Ovary (tissue), 7 donors: ENCODE measurements at regions not wholly inside any gene's neighbourhood (a gene's known extent, or its start where the extent isn't known, plus 50 kb on each side); places are given as distances from the start of the nearest gene placed in this dataset.

Experiments used
- DNase-seq, 5 donors: peaks; one replicate each; pipeline ENCODE4 v3.0.0-alpha.2; 2019 to 2020
- H3K27ac ChIP-seq, 2 donors: fragments of 200-600 bp; one replicate each; pipeline versions ENCODE4 v1.5.1 to v1.8.0; 2019 to 2022
- H3K27me3 ChIP-seq: fragments of 200-600 bp; one replicate; pipeline ENCODE4 v1.8.0; 2022
- H3K36me3 ChIP-seq: fragments of 200-600 bp; sonication (generic); one replicate; pipeline ENCODE4 v1.5.1; 2019
- H3K4me1 ChIP-seq: one replicate; pipeline ENCODE4 v1.8.1; 2013; ENCODE audit warnings: mild to moderate bottlenecking, moderate library complexity; ENCODE audit not compliant: insufficient read depth
- H3K4me3 ChIP-seq: fragments of 200-600 bp; sonication (generic); one replicate; pipeline ENCODE4 v1.5.1; 2017
- H3K9me3 ChIP-seq, 2 donors: fragments of 200-600 bp in 1 of 2; sonication (generic) in 1 of 2; one replicate each; pipeline versions ENCODE4 v1.5.1 to v1.8.1; 2013 to 2019; ENCODE audit warnings: mild to moderate bottlenecking in 1 of 2, moderate library complexity in 1 of 2
- CTCF ChIP-seq, 3 donors: fragments of 450-650 bp in 2 of 3; fragments of 200-600 bp in 1 of 3; IDR thresholded peaks; one replicate each; pipeline versions ENCODE4 v1.5.1 to v1.8.0; 2016 to 2022; ENCODE audit warnings: antibody characterized with exemption in 3 of 3, mild to moderate bottlenecking in 1 of 3
- EP300 ChIP-seq: sonication (generic); formaldehyde crosslinking; IDR thresholded peaks from one replicate; pipeline ENCODE4 v1.6.1; 2017; ENCODE audit warnings: antibody characterized with exemption
- POLR2A ChIP-seq: fragments of 450-650 bp; IDR thresholded peaks from one replicate; pipeline ENCODE4 v1.6.1; 2017; ENCODE audit warnings: antibody characterized with exemption, mild to moderate bottlenecking, moderate library complexity
- WGBS, 3 donors: extraction: QIAGEN DNeasy Blood & Tissue Kit in 1 of 3; methylation state at CpG; one replicate each; pipeline versions ENCODE4 v1.1.5 to v1.1.7; 2013 to 2017; 5-methylcytosine and 5-hydroxymethylcytosine counted together
- intact Hi-C, 4 donors: fragments of 100-400 bp; cut with DNase I; formaldehyde crosslinking; loops; one replicate each; pipeline versions ENCODE4 v1.11.0 to v1.15.1; 2022 to 2023
- donor health status: DM: no; HTN: no; CAD: no; lungs with moderate emphysema.
- donor health status: DM: no; HTN: no; CAD: no.
- donor health status: Bipolar disorder and iron deficiency.
- donor health status: DM: no; HTN: no; CAD: no.
- donor health status: DM: yes; HTN: yes; CAD: no.

- Histone ChIP-seq H3K27me3 (no peaks in the 10 kb centered on the region), H3K9me3 (no peaks in the 10 kb centered on the region), H3K4me3 (no peak overlapping the region), H3K27ac (no peak overlapping the region), H3K36me3 (no peaks in the 10 kb centered on the region), H3K4me1 (no peaks in the 10 kb centered on the region)
- WGBS, 3 donors: 91 to 94% (median 94%) methylated on average over 1 of the region's 1 CpG
- intact Hi-C loops: no loop called here
- TF ChIP-seq EP300: no peak
- DNase-seq: no peak
Measured at GRCh38 chr3:109572301-109572700, 235.0 kb upstream of the DPPA4 start.

DNA sequence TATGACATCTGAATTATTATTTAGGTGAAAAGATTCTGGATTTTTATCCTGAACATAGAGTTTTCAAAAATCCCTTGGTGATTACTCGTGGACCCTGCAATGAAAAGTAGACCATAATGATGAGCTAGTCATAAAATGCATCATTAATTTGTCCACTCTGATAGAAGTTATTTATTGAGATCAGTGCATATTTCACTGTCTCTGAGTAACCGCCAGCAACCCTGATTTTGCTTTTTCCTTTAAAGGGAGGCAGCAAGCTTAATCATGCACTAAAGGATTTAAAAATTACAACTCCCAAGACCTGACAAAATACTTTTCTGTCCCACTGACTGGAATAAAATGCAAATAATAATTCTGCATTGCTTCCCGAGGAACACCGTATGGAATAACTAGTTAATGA, 259.6 kb upstream of the DPPA4 start:
- Histone ChIP-seq H3K27me3 (no peaks in the 10 kb centered on the region), H3K4me3 (no peak overlapping the region), H3K4me1 (no peaks in the 10 kb centered on the region), H3K9me3 (no peaks in the 10 kb centered on the region), H3K36me3 (no peaks in the 10 kb centered on the region), H3K27ac (no peak overlapping the region)
- 21 to 26% (median 21%) methylated on average over 4 of the region's 4 CpGs for WGBS, 3 donors
- no peak for DNase-seq
- no peak for TF ChIP-seq CTCF (IDR thresholded peaks at IDR 0.05)
- TF ChIP-seq POLR2A: no peak
- no peak for TF ChIP-seq EP300
- intact Hi-C loops: no loop called here

GRCh38 chr3:109597444-109597843, 260.1 kb upstream of the DPPA4 start:
- Histone ChIP-seq H3K9me3 (no peaks in the 10 kb centered on the region), H3K4me3 (no peak overlapping the region), H3K36me3 (no peaks in the 10 kb centered on the region), H3K27me3 (no peaks in the 10 kb centered on the region), H3K4me1 (no peaks in the 10 kb centered on the region), H3K27ac (no peak overlapping the region)
- WGBS, 3 donors: 6 to 11% (median 9%) methylated on average over 3 of the region's 3 CpGs
- intact Hi-C loops: no loop called here
- TF ChIP-seq CTCF (IDR thresholded peaks at IDR 0.05) (no peak), POLR2A (no peak), EP300 (no peak)
- DNase-seq: no peak

DNA sequence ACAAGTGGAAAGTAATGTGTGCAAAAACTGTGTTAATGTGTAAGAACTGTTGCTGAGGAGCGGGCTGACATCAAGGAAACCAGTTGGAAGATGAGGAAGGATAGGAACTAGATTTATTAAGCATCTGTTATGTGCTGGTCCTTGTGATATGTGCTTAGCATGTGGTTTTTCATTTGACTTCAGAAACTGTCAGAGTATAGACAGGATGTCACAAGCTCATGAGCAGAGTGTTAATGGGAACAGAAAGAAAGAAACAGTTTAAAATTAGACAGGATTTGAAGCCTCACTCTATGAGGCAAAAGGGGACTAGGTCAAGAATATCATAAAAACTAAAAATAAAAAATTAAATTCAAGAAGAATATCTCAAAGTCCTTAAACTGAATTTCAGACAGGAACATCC, 270.6 kb upstream of the DPPA4 start:
- H3K4me1 ChIP-seq: no peaks in the 10 kb centered on the region
- H3K27ac ChIP-seq: no peak overlapping the region
- no peaks in the 10 kb centered on the region for H3K36me3 ChIP-seq
- no peak overlapping the region for H3K4me3 ChIP-seq
- 96 to 98% (median 96%) methylated on average over 1 of the region's 1 CpG for WGBS, 3 donors
- intact Hi-C loops: no loop called here
- no peaks in the 10 kb centered on the region for H3K27me3 ChIP-seq
- no peaks in the 10 kb centered on the region for H3K9me3 ChIP-seq
- TF ChIP-seq CTCF (IDR thresholded peaks at IDR 0.05) (no peak), POLR2A (no peak), EP300 (no peak)
- no peak for DNase-seq

DNA sequence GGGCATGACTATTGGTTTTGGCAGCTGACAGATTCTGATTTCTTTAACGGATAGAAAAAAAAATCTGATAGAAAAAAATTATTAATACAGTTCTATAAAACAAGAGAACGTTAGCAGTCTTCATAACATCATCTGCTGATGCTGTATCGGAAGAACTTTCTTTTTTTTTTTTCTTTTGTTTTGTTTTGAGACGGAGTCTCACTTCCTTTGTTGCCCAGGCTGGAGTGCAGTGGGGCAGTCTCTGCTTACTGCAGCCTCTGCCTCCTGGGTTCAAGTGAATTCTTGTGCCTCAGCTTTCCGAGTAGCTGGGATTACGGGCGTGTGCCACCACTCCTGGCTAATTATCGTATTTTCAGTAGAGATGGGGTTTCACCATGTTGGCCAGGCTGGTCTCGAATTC, 271.2 kb upstream of the DPPA4 start:
- Histone ChIP-seq H3K4me1 (no peaks in the 10 kb centered on the region), H3K4me3 (no peak overlapping the region), H3K27me3 (no peaks in the 10 kb centered on the region), H3K9me3 (no peaks in the 10 kb centered on the region), H3K36me3 (no peaks in the 10 kb centered on the region), H3K27ac (no peak overlapping the region)
- no peak for DNase-seq
- intact Hi-C loops: no loop called here
- WGBS, 3 donors: 66 to 84% (median 79%) methylated on average over 9 of the region's 9 CpGs
- no peak for TF ChIP-seq POLR2A
- TF ChIP-seq CTCF (IDR thresholded peaks at IDR 0.05): no peak
- no peak for TF ChIP-seq EP300
